Mesenchymal stem cell (in vitro differentiated cells and primary cell): ENCODE measurements at regions not wholly inside any gene's neighbourhood (a gene's known extent, or its start where the extent isn't known, plus 50 kb on each side); places are given as distances from the start of the nearest gene placed in this dataset.

Experiments used
- DNase-seq: peaks from one replicate; pipeline ENCODE4 v3.0.0-alpha.2; 2013
- H2AFZ ChIP-seq: one replicate; pipeline ENCODE4 v1.6.1; 2013; ENCODE audit warnings: low read depth, mild to moderate bottlenecking, control low read depth, inconsistent platforms, low read length, moderate library complexity
- H2AK5ac ChIP-seq: 2 replicates; pipeline ENCODE4 v1.6.1; 2013; ENCODE audit warnings: low read length, moderate library complexity, mild to moderate bottlenecking, inconsistent platforms; ENCODE audit not compliant: severe bottlenecking
- H2BK120ac ChIP-seq: one replicate; pipeline ENCODE4 v1.6.1; 2013; ENCODE audit warnings: low read depth, mild to moderate bottlenecking, inconsistent platforms, low read length, moderate library complexity
- H2BK12ac ChIP-seq, 2 experiments: one replicate each; pipeline ENCODE4 v1.6.1; 2013; ENCODE audit warnings: inconsistent platforms in 2 of 2, low read length in 2 of 2, mild to moderate bottlenecking in 2 of 2, moderate library complexity in 2 of 2, control low read depth in 1 of 2
- H2BK15ac ChIP-seq: one replicate; pipeline ENCODE4 v1.6.1; 2013; ENCODE audit warnings: mild to moderate bottlenecking, low read depth, inconsistent platforms; ENCODE audit not compliant: poor library complexity, severe bottlenecking
- H2BK5ac ChIP-seq: 2 replicates; pipeline ENCODE4 v1.6.1; 2013; ENCODE audit warnings: low read depth, mild to moderate bottlenecking, low read length, control low read depth, inconsistent platforms; ENCODE audit not compliant: poor library complexity, severe bottlenecking
- H3K14ac ChIP-seq, 2 experiments: one replicate each; pipeline ENCODE4 v1.6.1; 2013; ENCODE audit warnings: inconsistent platforms in 2 of 2, low read length in 2 of 2, control low read depth in 1 of 2, mild to moderate bottlenecking in 1 of 2, moderate library complexity in 1 of 2
- H3K18ac ChIP-seq, 2 experiments: one replicate each; pipeline ENCODE4 v1.6.1; 2013; ENCODE audit warnings: inconsistent platforms in 2 of 2, low read length in 2 of 2, control low read depth in 1 of 2, low read depth in 1 of 2, mild to moderate bottlenecking in 1 of 2
- H3K23ac ChIP-seq, 2 experiments: one replicate each; pipeline ENCODE4 v1.6.1; 2013; ENCODE audit warnings: inconsistent platforms in 2 of 2, low read length in 2 of 2, mild to moderate bottlenecking in 2 of 2, moderate library complexity in 2 of 2, control low read depth in 1 of 2
- H3K27ac ChIP-seq: 2 replicates; pipeline ENCODE4 v1.5.1; 2013; ENCODE audit warnings: mild to moderate bottlenecking, moderate library complexity, low read length, control low read depth, inconsistent platforms; ENCODE audit not compliant: poor library complexity, severe bottlenecking
- H3K27me3 ChIP-seq, 2 experiments: 2 replicates each; pipeline versions ENCODE4 v1.6.1 to v1.7.0; 2013; ENCODE audit warnings: low read length in 2 of 2, mild to moderate bottlenecking in 2 of 2, moderate library complexity in 2 of 2, control low read depth in 1 of 2, inconsistent platforms in 1 of 2; ENCODE audit not compliant: control insufficient read depth in 1 of 2, insufficient read depth in 1 of 2
- H3K36me3 ChIP-seq, 2 experiments: 2 replicates each; pipeline versions ENCODE4 v1.6.1 to v1.7.0; 2013; ENCODE audit warnings: low read length in 2 of 2, control low read depth in 1 of 2, inconsistent platforms in 1 of 2, low read depth in 1 of 2, mild to moderate bottlenecking in 1 of 2; ENCODE audit not compliant: insufficient read depth in 2 of 2, control insufficient read depth in 1 of 2
- H3K4ac ChIP-seq, 2 experiments: one replicate each; pipeline ENCODE4 v1.6.1; 2013; ENCODE audit warnings: inconsistent platforms in 2 of 2, low read length in 2 of 2, mild to moderate bottlenecking in 2 of 2, moderate library complexity in 2 of 2, control low read depth in 1 of 2, low read depth in 1 of 2
- H3K4me1 ChIP-seq: 2 replicates; pipeline ENCODE4 v1.6.1; 2013; ENCODE audit warnings: low read depth, low read length, control low read depth; ENCODE audit not compliant: control insufficient read depth, insufficient read depth
- H3K4me2 ChIP-seq: 2 replicates; pipeline ENCODE4 v1.6.1; 2013; ENCODE audit warnings: low read length, mild to moderate bottlenecking, inconsistent platforms; ENCODE audit not compliant: poor library complexity, severe bottlenecking
- H3K4me3 ChIP-seq, 2 experiments: 2 replicates each; pipeline versions ENCODE4 v1.5.1 to v1.7.0; 2013; ENCODE audit warnings: low read length in 2 of 2, mild to moderate bottlenecking in 2 of 2, control low read depth in 1 of 2, low read depth in 1 of 2; ENCODE audit not compliant: insufficient read depth in 1 of 2
- H3K79me1 ChIP-seq: replicated peaks from 2 replicates; pipeline ENCODE4 v1.6.1; 2013; ENCODE audit warnings: mild to moderate bottlenecking, control low read depth, low read length, inconsistent platforms; ENCODE audit not compliant: poor library complexity, severe bottlenecking
- H3K9ac ChIP-seq: 2 replicates; pipeline ENCODE4 v1.7.0; 2013; ENCODE audit warnings: mild to moderate bottlenecking, low read length, moderate library complexity
- H3K9me3 ChIP-seq: 2 replicates; pipeline ENCODE4 v1.7.0; 2013; ENCODE audit warnings: mild to moderate bottlenecking, low read length; ENCODE audit not compliant: control insufficient read depth
- H4K8ac ChIP-seq: one replicate; pipeline ENCODE4 v1.6.1; 2013; ENCODE audit warnings: inconsistent platforms, mild to moderate bottlenecking, low read length, moderate library complexity
- H4K91ac ChIP-seq: one replicate; pipeline ENCODE4 v1.6.1; 2013; ENCODE audit warnings: mild to moderate bottlenecking, low read length, inconsistent platforms
- WGBS: methylation state at CpG from one replicate; pipeline ENCODE4 v1.1.7; 2013; ENCODE audit warnings: mixed read lengths; 5-methylcytosine and 5-hydroxymethylcytosine counted together

DNA sequence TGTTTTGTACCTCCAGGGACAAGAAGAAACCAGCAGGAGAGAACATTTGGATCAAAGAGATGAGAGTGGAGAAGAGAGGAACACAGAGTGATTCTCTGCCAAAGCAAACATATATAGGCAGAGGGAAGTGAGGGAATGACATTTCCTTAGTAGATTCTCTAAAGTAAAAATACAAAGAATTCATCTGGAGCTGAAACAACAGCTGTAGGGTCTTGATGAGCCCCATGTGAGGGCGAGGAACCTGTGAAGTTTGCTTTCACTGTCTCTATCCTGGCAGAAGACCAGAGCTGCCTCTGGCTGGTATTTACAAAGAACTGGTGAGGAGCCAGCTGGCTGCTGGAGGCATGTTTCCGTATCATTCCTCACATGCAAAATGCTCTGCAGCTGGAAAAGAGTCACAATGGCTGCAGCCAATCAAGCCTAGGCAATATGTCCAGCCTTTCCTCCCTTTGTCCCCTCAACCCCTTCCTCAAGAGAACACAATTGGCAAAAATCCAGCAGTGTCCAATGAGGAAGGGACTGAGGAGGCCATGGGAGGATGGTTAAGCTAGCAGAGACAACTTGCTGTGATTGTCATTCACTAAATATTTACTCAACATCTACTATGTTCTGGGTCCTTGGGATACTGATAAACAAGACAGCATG is 122.5 kb downstream of the PHLDA1 start:
- Histone ChIP-seq H2BK5ac (no peak overlapping the region), H4K8ac (no peak overlapping the region), H2BK120ac (no peak overlapping the region), H3K4me2 (no peak overlapping the region), H3K14ac (no peak overlapping the region), H3K9me3 (no peaks in the 10 kb centered on the region), H3K27me3 (no peaks in the 10 kb centered on the region), H3K18ac (no peak overlapping the region), H2AFZ (no peak overlapping the region), H3K79me1 (no peaks in the 10 kb centered on the region), H3K36me3 (no peaks in the 10 kb centered on the region), H3K4me3 (no peak overlapping the region), H2AK5ac (no peak overlapping the region), H3K23ac (no peak overlapping the region), H3K4ac (no peak overlapping the region), H2BK12ac (no peak overlapping the region), H2BK15ac (no peak overlapping the region), H3K27ac (no peak overlapping the region), H4K91ac (no peak overlapping the region), H3K9ac (peak overlapping the region; percentile 58), H3K4me1 (peaks cover 2% of the 10 kb centered on the region)
- WGBS = 67% methylated on average over 2 of the region's 2 CpGs
- DNase-seq = peak; percentile 44

DNA sequence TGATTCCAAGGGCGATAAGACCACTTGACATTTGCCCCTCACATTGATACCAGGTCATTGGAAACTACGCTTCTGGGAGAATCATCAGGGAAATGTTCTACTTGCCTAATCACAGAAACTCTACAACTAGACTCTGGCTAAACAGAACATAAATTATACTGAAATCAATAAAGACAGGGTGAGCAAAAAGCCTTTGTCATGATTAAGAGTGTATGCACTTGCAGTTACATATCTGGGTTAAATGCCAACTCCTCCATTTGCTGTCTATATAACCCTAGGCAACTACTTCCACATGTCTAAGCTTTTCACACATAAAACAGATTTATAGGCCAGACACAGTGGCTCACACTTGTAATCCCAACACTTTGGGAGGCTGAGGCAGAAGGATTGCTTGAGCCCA is 125.7 kb downstream of the PHLDA1 start:
- no peak overlapping the region for H2BK5ac ChIP-seq
- no peaks in the 10 kb centered on the region for H3K79me1 ChIP-seq
- no peak overlapping the region for H3K14ac ChIP-seq
- H3K27ac ChIP-seq = no peak overlapping the region
- no peak overlapping the region for H4K91ac ChIP-seq
- DNase-seq = no peak
- H4K8ac ChIP-seq = no peak overlapping the region
- H3K4me1 ChIP-seq = peaks cover 2% of the 10 kb centered on the region
- 83% methylated on average over 2 of the region's 2 CpGs for WGBS
- no peak overlapping the region for H2BK15ac ChIP-seq
- no peak overlapping the region for H2BK120ac ChIP-seq
- H3K4me3 ChIP-seq = no peak overlapping the region
- H2BK12ac ChIP-seq = no peak overlapping the region
- no peaks in the 10 kb centered on the region for H3K9me3 ChIP-seq
- H3K4ac ChIP-seq = no peak overlapping the region
- no peak overlapping the region for H3K9ac ChIP-seq
- H2AFZ ChIP-seq = no peak overlapping the region
- no peak overlapping the region for H3K18ac ChIP-seq
- no peak overlapping the region for H3K23ac ChIP-seq
- no peak overlapping the region for H3K4me2 ChIP-seq
- H3K36me3 ChIP-seq = no peaks in the 10 kb centered on the region
- no peak overlapping the region for H2AK5ac ChIP-seq
- no peaks in the 10 kb centered on the region for H3K27me3 ChIP-seq

DNA sequence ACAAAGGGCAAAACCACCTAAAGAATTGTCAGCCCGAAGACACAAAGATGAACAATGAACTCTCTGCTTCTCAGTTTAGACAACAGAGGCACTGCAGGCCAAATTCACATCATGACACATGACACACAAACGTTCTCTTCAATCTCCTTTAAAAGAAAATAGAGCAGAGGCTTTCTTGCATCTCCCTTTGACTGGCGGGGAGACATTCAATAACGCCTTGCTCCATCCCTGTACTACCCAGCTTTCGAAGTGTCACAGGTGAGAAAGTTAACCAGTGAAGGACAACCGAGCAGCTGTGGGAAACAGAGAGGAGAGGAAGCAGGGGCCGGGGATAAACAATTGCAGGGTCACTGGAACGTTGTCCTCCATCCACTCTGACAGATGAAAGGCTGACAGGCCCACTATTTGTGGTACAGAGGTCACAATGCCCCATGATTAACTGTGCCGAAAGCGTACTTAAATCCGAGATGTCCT is 130.8 kb downstream of the PHLDA1 start:
- no peak for DNase-seq
- no peak overlapping the region for H3K4me3 ChIP-seq
- no peak overlapping the region for H3K9ac ChIP-seq
- no peak overlapping the region for H2AFZ ChIP-seq
- no peak overlapping the region for H3K14ac ChIP-seq
- H3K9me3 ChIP-seq = no peaks in the 10 kb centered on the region
- H4K8ac ChIP-seq = no peak overlapping the region
- H3K4me1 ChIP-seq = no peaks in the 10 kb centered on the region
- no peak overlapping the region for H2BK15ac ChIP-seq
- no peak overlapping the region for H3K18ac ChIP-seq
- H3K27me3 ChIP-seq = no peaks in the 10 kb centered on the region
- H2BK120ac ChIP-seq = no peak overlapping the region
- H3K23ac ChIP-seq = no peak overlapping the region
- 63% methylated on average over 11 of the region's 11 CpGs for WGBS
- H4K91ac ChIP-seq = no peak overlapping the region
- no peak overlapping the region for H3K4ac ChIP-seq
- no peak overlapping the region for H2AK5ac ChIP-seq
- H3K4me2 ChIP-seq = no peak overlapping the region
- H2BK12ac ChIP-seq = no peak overlapping the region
- H2BK5ac ChIP-seq = no peak overlapping the region
- no peak overlapping the region for H3K27ac ChIP-seq
- H3K79me1 ChIP-seq = no peaks in the 10 kb centered on the region
- H3K36me3 ChIP-seq = no peaks in the 10 kb centered on the region

DNA sequence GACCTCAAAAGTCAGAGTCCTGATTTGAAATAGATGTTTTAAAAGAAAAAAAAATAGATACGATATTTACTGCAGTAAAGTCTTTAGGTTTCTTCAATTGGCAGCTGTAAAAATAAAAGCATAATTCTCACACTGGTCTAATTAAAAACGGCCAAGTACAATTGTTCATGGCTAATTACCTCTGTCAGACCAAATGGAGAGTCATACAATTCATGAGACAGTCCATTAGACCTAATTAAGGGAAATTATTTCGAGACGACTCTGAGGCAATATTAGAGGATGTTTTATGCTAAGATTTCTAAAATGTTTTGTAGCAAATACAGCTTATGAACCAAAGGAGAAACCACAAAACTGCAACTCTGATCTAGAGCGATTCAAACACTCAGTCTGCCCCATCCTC is 131.3 kb downstream of the PHLDA1 start:
- H3K4me2 ChIP-seq = no peak overlapping the region
- H2BK15ac ChIP-seq = no peak overlapping the region
- no peak overlapping the region for H2BK12ac ChIP-seq
- DNase-seq = no peak
- H3K36me3 ChIP-seq = no peaks in the 10 kb centered on the region
- no peaks in the 10 kb centered on the region for H3K27me3 ChIP-seq
- H2AFZ ChIP-seq = no peak overlapping the region
- H2BK5ac ChIP-seq = no peak overlapping the region
- H3K27ac ChIP-seq = no peak overlapping the region
- no peak overlapping the region for H3K18ac ChIP-seq
- no peaks in the 10 kb centered on the region for H3K4me1 ChIP-seq
- H3K9me3 ChIP-seq = no peaks in the 10 kb centered on the region
- H2BK120ac ChIP-seq = no peak overlapping the region
- no peak overlapping the region for H3K23ac ChIP-seq
- WGBS = 88% methylated on average over 2 of the region's 5 CpGs
- H4K8ac ChIP-seq = no peak overlapping the region
- H3K9ac ChIP-seq = no peak overlapping the region
- H3K4ac ChIP-seq = no peak overlapping the region
- H2AK5ac ChIP-seq = no peak overlapping the region
- H3K4me3 ChIP-seq = no peak overlapping the region
- no peak overlapping the region for H3K14ac ChIP-seq
- H3K79me1 ChIP-seq = no peaks in the 10 kb centered on the region
- H4K91ac ChIP-seq = no peak overlapping the region
